Keratinocyte (primary cell): ENCODE measurements at regions not wholly inside any gene's neighbourhood (a gene's known extent, or its start where the extent isn't known, plus 50 kb on each side); places are given as distances from the start of the nearest gene placed in this dataset.
A peak's percentile ranks its signal among the peaks of the same experiment; 100 is the strongest.

ENCODE experiments used
- DNase-seq: peaks from one replicate; pipeline ENCODE4 v3.0.0-alpha.2; 2011; ENCODE audit warnings: low read depth, missing footprints, low spot score
- FAIRE-seq: peaks from 2 replicates; lab custom pipeline; 2011; peaks lifted over from hg19 to GRCh38; lab: Jason Lieb, UNC
- H2AFZ ChIP-seq: 2 replicates; pipeline ENCODE4 v1.6.0; 2012; ENCODE audit warnings: low read length, control low read depth, inconsistent platforms; ENCODE audit not compliant: control insufficient read depth
- H3K27ac ChIP-seq: 2 replicates; pipeline ENCODE4 v1.5.1; 2011; ENCODE audit warnings: low read length; ENCODE audit not compliant: control insufficient read depth, insufficient read depth
- H3K27me3 ChIP-seq: 3 replicates; pipeline ENCODE4 v1.6.0; 2011; ENCODE audit warnings: low read length; ENCODE audit not compliant: control insufficient read depth, insufficient read depth; ENCODE audit errors: extremely low read depth
- H3K36me3 ChIP-seq, 2 experiments: 2 replicates in 1 of 2; 3 replicates in 1 of 2; pipeline ENCODE4 v1.5.1; 2011; ENCODE audit warnings: low read length in 2 of 2, mild to moderate bottlenecking in 1 of 2; ENCODE audit not compliant: control insufficient read depth in 2 of 2, insufficient read depth in 2 of 2; ENCODE audit errors: extremely low read depth in 1 of 2
- H3K4me1 ChIP-seq: 3 replicates; pipeline ENCODE4 v1.5.1; 2011; ENCODE audit warnings: low read length; ENCODE audit not compliant: control insufficient read depth, insufficient read depth; ENCODE audit errors: extremely low read depth
- H3K4me2 ChIP-seq: 3 replicates; pipeline ENCODE4 v1.6.0; 2011; ENCODE audit warnings: low read depth, low read length; ENCODE audit not compliant: control insufficient read depth, insufficient read depth; ENCODE audit errors: extremely low read depth
- H3K4me3 ChIP-seq, 3 experiments: fragments of 200-600 bp in 1 of 3; sonication (generic) in 1 of 3; 2 replicates in 2 of 3; 3 replicates in 1 of 3; pipeline ENCODE4 v1.5.1; 2011 to 2016; ENCODE audit warnings: low read length in 3 of 3, mild to moderate bottlenecking in 3 of 3, control low read depth in 2 of 3, inconsistent platforms in 1 of 3, low read depth in 1 of 3, mixed read lengths in 1 of 3, mixed run types in 1 of 3, moderate library complexity in 1 of 3; ENCODE audit not compliant: control insufficient read depth in 2 of 3, insufficient read depth in 2 of 3; ENCODE audit errors: extremely low read depth in 1 of 3
- H3K79me2 ChIP-seq: 2 replicates; pipeline ENCODE4 v1.6.0; 2012; ENCODE audit warnings: low read length; ENCODE audit not compliant: control insufficient read depth, insufficient read depth
- H3K9ac ChIP-seq: 3 replicates; pipeline ENCODE4 v1.6.0; 2011; ENCODE audit warnings: low read length; ENCODE audit not compliant: control insufficient read depth, insufficient read depth; ENCODE audit errors: extremely low read depth
- H3K9me1 ChIP-seq: 3 replicates; pipeline ENCODE4 v1.6.0; 2011; ENCODE audit warnings: low read length; ENCODE audit not compliant: control insufficient read depth, insufficient read depth; ENCODE audit errors: extremely low read depth
- H3K9me3 ChIP-seq: 2 replicates; pipeline ENCODE4 v1.5.1; 2012; ENCODE audit warnings: low read depth, low read length; ENCODE audit not compliant: control insufficient read depth
- H4K20me1 ChIP-seq: 3 replicates; pipeline ENCODE4 v1.6.0; 2011; ENCODE audit warnings: low read length; ENCODE audit not compliant: control insufficient read depth, insufficient read depth; ENCODE audit errors: extremely low read depth
- CTCF ChIP-seq, 3 experiments: IDR thresholded peaks in 1 of 3; conservative IDR thresholded peaks in 1 of 3; optimal IDR thresholded peaks in 1 of 3; 2 replicates in 2 of 3; 3 replicates in 1 of 3; pipeline versions ENCODE3 to v1.5.1; 2011; ENCODE audit warnings: low read length in 3 of 3, mild to moderate bottlenecking in 3 of 3, moderate library complexity in 2 of 3, control low read depth in 1 of 3, inconsistent platforms in 1 of 3; ENCODE audit not compliant: insufficient read depth in 2 of 3; ENCODE audit errors: extremely low read depth in 1 of 3
- EZH2 ChIP-seq: IDR thresholded peaks from one replicate; pipeline ENCODE4 v1.6.1; 2012; ENCODE audit warnings: inconsistent platforms, mild to moderate bottlenecking, low read length, moderate library complexity
- dilution Hi-C: fragments of 300-500 bp; cut with MboI; formaldehyde crosslinking; loops from one replicate; pipeline ENCODE4 v1.7.0; 2020; ENCODE audit warnings: low sequenced_read_pairs; ENCODE audit not compliant: extremely low pct_ligation_motif_present

GRCh38 chr12:115323223-115323905 is 639.4 kb upstream of the TBX3 start:
- dilution Hi-C loops = no loop called here
- Histone ChIP-seq H3K79me2 (no peaks in the 10 kb centered on the region), H4K20me1 (no peaks in the 10 kb centered on the region), H3K36me3 (no peaks in the 10 kb centered on the region), H3K9me1 (no peaks in the 10 kb centered on the region), H3K27me3 (no peaks in the 10 kb centered on the region), H3K4me1 (peaks cover 21% of the 10 kb centered on the region), H3K9ac (peak overlapping the region; percentile 29), H3K4me3 (no peak overlapping the region), H3K27ac (peak overlapping the region; percentile 74), H3K4me2 (peak overlapping the region; percentile 44), H2AFZ (peak overlapping the region; percentile 28), H3K9me3 (no peaks in the 10 kb centered on the region)
- FAIRE-seq (peak; percentile 99), DNase-seq (peak; percentile 69)
- TF ChIP-seq CTCF (optimal IDR thresholded peaks at IDR 0.05 in 1 of 3, IDR thresholded peaks at IDR 0.05 in 1 of 3, conservative IDR thresholded peaks at IDR 0.05 in 1 of 3; ENCODE audit: extremely low read depth in 1 of 3, insufficient read depth in 2 of 3, low read length in 3 of 3) = no peak
- TF ChIP-seq EZH2 = no peak

- no peak overlapping the region for H3K4me3 ChIP-seq
- TF ChIP-seq EZH2 = no peak
- TF ChIP-seq CTCF (optimal IDR thresholded peaks at IDR 0.05 in 1 of 3, IDR thresholded peaks at IDR 0.05 in 1 of 3, conservative IDR thresholded peaks at IDR 0.05 in 1 of 3; ENCODE audit: extremely low read depth in 1 of 3, insufficient read depth in 2 of 3, low read length in 3 of 3) = no peak
- peak overlapping the region; percentile 29 for H3K4me2 ChIP-seq
- dilution Hi-C loops = no loop called here
- peak overlapping the region; percentile 82 for H3K27ac ChIP-seq
- H3K36me3 ChIP-seq = no peaks in the 10 kb centered on the region
- H3K9me3 ChIP-seq = no peaks in the 10 kb centered on the region
- H3K9me1 ChIP-seq = no peaks in the 10 kb centered on the region
- no peaks in the 10 kb centered on the region for H3K27me3 ChIP-seq
- H2AFZ ChIP-seq = no peak overlapping the region
- DNase-seq (peak; percentile 81), FAIRE-seq (peak; percentile 73)
- no peaks in the 10 kb centered on the region for H4K20me1 ChIP-seq
- no peak overlapping the region for H3K9ac ChIP-seq
- no peaks in the 10 kb centered on the region for H3K79me2 ChIP-seq
- peaks cover 27% of the 10 kb centered on the region for H3K4me1 ChIP-seq
Measured at GRCh38 chr12:115322275-115322674, 638.3 kb upstream of the TBX3 start.
